ENCODE measurements at regions not wholly inside any gene's neighbourhood (a gene's known extent, or its start where the extent isn't known, plus 50 kb on each side); places are given as distances from the start of the nearest gene placed in this dataset.
A peak's percentile ranks its signal among the peaks of the same experiment; 100 is the strongest.

DNA sequence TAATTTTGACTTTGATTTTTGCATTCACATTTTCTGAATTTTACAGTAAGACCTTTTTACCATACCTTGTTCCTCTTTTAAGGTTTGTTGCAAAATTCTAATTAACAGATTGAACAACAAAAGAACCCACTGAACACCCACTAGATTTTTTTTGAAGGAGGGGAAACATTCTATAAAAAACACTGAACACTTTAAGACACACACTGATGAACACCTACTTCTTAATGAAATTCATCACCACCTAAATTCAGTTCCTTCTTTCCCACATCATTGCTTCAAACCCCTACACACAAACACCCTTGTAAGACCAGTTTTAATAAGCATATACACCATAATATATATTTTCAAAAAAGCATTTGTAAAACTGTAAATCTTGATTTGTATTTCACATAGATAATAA, 559.0 kb upstream of the MEF2C start:
- no peak for DNase-seq

DNA sequence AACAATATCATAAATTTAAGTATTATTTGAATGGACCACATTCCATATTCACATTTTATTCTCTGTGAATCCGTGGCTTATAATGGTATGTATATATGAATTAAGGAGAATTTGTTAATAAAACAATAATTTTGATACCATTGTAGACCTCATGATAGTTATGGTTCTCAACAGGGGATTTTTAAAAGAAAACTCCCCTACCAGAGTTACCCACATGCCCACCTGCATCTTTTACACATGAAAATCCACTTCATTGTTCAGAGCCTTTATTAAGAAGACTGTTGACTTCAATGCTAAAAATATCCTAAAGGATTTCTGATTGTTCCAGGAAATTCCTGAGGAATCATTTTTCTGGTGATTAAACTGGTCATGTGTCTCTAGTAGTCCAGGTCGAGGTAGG, 557.7 kb upstream of the MEF2C start:
- DNase-seq = no peak

DNA sequence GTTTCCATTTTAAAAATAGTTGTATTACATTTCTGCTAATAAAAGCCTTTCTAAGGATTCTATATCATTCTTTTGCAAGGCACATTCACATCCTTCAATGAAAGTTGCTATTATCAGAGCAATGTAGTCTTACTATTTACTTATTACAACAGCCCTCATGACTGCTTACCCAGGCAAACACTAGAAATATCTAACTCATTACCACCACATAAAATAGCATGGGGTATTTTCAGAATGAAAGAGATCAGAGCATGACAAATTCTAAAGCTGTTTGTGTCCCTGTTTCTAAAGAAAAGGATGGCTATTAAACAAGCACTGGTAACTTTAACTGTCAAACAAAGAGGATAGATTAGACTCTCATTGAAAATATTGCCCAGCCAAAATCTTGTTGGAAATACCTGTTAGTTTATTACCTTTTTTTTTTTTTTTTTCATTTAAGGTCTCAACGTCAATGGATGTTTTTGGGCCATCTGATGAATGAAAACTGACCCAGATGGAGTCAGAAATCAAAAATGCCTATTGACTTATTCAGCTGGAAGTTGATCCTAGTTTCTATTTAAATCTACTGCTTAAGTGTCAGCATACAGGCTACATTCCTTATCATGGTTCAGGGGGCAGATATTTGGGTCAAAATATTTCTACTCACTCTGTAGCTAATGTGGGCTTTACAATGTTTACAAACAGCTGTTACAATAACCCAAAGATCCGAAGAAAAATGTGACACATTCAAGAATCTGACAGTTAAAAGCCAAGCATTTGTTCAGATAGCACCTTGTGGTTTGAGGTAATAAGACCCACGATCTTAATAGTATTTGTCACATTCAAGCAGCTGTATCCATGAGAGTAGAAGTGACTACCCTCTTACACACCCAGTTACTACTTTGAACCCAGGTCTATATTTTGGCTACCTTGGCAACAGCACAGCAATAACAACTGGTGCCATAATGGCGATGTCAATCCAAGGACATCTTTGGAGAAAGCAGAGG, 554.8 kb upstream of the MEF2C start:
- DNase-seq = peak; percentile 35

DNA sequence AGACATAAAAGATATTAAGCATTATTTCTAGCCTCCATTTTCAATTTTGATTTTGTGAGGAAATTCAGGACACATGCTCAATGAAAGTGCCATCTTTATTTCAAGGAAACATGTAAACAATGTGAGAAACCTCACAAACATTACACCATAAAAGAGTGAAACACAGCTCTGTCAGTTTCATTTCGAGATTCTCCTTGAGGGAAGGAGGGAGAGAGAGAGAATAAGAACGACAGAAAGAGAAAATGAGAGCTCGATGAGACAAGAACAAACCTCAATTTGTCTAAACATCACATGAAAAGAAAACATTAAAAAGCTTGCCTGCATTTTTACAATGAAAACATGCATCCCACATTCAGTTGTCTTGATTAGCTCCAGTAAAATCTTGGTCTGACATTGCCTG, 553.5 kb upstream of the MEF2C start:
- no peak for DNase-seq

DNA sequence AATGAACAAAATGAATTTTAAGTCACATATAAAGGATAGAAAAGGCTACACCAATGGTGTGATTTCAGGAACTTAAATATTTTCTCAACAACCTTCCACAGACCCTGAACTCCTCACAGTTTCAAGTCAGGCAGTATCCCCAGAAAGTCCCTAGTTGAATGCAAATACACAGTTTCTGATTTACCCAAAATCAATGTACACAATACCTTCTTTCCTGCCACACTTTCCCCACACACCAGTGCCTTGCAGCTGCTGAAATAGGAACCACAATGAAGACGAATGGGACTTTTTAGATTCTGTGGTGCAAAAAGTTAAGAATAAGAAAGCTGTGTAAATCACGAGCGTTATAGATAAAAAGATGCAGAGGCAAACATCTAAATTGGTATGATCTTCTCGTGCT, 552.4 kb upstream of the MEF2C start:
- DNase-seq = no peak

DNA sequence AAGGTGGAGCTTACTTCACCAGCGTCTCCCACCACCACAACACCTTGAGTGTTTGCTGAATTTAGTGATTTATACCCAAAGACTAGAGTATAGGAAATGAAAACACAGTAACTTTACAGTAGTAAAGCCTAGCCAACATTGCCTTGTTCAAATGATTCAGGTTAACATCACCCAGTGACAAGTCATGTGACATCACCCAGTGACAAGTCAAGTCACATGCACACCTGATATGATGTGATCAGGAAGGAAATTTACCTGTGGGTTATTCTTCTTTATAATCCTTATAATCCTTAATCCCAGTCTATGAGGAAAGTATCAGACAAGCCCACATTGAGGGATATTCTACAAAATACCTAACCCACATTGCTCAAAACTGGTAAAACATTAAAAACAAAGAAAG, 545.6 kb upstream of the MEF2C start:
- DNase-seq = no peak

DNA sequence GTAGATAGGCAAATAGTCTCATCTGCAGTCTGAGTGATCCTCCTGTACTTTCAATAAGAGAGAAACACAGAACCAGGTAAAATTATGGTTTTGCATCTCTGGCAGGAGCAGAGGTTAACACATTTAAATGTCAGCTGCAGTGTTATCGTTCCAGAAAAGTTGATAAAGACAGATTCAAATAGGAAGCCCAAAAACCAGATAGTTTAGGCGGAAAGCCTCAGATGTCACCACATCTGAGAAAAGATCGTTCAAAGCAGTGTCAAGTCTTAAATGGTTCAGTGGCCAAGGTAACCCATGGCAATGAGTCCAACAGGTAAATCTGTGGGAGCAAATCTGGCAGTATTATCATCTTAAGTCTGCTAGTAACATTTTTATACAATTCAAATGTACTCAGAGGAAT, 542.1 kb upstream of the MEF2C start:
- no peak for DNase-seq

DNA sequence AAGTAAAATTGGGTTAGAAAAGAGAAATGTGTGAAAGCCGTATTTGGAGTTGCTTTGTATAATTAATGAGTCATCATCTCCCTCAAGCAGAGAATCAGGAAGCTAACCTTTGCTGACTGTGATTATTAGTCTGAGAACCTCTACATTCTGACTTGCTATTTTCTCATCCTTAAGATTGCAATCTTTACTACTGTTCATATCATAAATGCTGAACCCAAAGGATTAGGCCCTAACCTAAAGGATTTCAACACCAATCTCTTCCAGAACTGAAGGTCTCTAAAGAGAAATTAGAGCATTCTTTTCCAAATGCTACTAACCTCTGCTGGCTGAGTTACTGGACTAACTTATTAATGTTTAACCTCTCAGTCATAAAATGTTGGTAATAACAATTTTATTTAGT, 538.1 kb upstream of the MEF2C start:
- no peak for DNase-seq

DNA sequence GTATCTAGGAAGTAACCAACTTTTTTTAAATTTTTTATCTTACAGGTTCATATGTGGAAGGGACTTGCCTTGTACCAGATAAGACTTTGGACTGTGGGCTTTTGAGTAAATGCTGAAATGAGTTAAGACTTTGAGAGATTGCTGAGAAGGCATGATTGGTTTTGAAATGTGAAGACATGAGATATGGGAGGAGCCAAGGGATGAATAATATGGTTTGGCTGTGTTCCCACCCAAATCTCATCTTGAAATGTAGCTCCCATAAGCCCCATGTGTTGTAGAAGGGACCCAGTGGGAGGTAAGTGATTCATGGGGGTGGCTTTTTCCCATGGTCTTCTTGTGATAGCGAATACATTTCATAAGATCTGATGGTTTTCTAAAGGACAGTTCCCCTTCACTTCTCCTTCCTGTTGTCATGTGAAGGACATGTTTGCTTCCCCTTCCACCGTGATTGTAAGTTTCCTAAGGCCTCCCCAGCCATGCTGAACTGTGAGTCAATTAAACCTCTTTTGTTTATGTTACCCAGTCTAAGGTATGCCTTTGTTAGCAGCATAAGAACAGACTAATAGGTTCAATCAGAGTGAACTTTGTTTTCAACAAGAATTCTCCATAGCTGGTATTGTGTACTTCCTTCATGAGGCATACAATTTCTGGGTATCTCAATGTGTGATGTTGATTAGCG, 535.6 kb upstream of the MEF2C start:
- no peak for DNase-seq

DNA sequence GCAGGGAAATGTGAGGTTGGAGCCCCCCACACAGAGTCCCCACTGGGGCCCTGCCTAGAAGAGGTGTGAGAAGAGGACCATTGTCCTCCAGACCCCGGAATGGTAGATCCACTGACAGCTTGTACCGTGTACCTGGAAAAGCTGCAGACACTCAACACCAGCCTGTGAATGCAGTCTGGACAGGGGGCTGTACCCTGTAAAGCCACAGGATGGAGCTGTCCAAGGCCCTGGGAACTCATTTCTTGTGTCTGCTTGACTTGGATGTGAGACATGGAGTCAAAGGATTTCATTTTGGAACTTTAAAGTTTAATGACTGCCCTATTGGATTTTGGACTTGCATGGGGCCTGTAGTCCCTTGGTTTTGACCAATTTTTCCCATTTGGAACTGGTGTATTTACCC, 535.0 kb upstream of the MEF2C start:
- DNase-seq = no peak

DNA sequence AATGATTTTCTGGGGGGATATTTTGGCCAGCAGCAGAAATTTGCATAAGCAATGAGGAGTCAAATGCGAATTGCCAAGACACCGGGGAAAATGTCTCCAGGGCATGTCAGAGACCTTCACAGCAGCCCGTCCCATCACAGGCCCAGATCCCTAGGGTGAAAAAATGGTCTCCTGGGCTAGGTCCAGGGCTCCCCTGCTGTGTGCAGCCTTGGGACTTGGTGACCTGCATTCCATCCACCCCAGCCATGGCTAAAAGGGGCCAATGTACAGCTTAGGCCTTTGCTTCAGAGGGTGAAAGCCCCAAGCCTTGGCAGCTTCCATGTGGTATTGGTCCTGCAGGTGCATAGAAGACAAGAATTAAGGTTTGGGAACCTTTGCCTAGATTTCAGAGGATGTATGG, 534.5 kb upstream of the MEF2C start:
- no peak for DNase-seq

DNA sequence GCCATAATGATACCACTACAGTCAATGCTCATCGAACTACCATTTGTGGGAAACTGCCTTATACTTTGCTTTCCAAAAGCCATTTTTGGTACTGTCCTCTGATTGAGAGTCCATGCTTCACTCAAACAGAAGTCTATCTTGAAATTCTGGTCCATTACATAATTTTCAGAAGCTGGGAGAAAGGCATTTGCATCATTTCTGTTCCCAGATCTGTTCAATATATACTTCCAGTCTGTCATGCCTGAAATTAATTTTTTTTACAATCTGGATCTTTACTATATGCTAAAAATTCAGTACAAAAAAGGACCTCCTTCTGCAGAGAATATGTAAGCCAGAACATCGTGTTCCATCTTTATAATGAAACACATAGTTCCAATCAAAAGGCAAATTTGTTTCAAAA, 528.9 kb upstream of the MEF2C start:
- DNase-seq = no peak

DNA sequence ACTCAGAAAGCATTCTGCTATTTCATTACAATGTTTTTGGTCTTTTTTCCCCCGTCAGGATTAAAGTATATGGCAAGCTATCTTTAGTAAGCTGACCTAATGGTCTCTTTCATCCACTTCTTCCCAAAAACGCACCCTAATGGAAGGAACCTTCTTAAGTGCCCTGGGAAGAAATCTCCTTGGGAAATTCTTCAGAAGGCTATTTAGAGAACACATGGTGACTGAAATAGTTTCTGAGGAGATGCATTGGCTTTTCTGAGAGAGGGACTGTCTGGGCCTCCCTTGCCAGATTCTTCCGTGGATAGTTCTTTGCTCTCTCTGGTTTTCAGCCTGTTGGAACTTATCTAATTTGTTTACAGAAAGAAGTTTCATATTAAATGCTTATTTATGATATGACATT, 524.1 kb upstream of the MEF2C start:
- no peak for DNase-seq

DNA sequence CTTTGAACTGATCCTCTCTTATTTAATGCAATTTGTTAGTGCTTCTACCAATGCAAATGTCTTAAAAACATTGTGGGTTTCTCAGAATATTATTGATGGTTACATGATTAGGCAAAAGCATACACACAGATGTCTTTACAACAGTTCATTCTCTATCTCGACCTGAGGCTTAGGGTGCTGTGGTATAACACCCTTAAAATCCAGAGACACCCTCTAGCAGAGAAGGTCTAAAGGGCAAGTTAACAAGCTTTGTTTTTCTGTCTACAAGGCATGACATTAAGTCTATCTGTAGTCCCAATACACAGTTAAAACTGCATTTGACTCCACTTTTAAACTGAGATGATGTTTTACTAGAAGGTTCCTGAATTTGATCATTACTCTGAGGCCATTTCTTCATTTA, 518.7 kb upstream of the MEF2C start:
- no peak for DNase-seq

DNA sequence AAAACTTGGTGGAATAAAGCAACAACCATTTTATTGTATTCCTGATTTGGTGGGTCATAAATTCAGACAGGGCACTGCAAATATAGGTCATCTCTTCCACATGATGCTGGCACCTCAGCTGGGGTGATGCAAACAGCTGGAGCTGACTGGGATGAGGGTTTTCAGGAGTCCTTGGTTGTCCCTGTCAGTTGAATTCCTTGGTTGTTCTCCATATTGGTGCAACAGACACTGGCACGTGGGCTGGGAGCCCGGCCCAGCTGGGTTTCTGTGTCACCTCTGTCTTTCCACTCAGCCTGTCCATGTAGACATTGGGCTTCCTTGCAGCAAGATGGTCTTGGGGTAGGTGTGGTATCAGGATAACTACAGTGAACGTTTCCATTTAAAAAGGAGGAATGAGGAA, 518.0 kb upstream of the MEF2C start:
- DNase-seq = no peak

DNA sequence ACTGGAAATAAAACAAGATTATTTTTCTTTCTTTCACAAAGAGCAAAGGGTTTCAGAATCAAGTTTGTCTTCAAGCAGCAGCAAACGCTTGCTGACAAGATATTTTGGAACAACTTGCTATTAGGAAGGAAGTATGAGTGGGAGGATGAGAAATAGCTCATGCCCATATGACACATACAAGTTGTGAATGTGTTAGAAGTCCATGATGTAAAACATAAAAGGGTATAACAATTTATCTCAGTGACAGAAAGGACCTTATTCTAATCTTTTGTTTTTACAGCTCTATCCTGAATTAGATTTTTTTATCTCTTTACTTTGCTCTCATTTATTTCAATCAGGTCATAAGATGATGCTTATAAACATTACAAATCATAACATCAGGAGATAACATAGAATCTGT, 516.6 kb upstream of the MEF2C start:
- DNase-seq = no peak

DNA sequence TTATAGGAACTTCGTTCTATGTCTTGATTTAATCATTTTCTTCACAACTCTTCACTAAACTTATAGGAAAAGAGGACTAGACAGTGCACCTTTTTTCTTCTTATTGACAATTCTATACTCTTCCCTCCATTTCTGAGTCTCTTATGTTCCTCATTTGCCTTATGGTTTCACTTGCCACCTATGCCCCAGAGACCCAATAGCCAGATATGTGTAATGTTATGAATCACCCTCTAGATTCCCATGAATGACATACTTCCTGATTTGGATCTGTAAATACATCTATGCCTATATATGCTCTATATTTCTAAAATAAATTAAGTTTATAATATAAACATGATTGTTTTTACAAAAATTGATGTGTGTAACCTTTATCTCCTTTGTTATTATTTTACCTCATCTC, 514.1 kb upstream of the MEF2C start:
- no peak for DNase-seq

DNA sequence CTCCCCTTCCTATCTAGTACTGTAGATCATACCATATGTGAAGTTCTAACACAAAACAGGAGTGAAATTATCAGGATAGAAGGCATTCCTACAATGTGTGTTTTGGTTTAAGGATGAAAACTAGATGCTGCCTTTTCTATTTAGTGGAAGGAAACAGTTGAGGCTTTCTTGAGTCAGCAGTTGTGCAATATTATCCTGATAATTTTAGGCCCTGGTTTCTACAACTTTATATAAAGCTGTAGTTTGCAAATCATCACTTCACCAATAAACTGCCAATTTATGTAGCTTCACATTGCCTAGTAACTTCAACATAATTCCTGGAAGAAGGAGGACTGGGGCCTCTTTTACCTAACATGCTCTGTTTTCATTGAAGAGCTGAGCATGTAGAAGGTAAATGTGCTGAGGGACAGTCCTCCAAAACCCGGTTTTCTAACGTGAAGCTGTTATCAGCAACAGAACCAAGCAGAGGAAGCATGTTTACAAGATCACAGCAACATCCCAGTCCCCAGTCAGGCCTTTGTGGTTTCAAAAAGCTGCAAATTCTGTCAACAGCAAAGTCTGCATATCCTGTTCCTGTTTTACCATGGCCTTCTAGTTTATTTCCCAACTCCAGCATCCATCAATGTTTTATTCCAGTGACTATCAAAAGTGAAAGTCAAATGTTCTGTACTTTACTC, 513.4 kb upstream of the MEF2C start:
- no peak for DNase-seq

DNA sequence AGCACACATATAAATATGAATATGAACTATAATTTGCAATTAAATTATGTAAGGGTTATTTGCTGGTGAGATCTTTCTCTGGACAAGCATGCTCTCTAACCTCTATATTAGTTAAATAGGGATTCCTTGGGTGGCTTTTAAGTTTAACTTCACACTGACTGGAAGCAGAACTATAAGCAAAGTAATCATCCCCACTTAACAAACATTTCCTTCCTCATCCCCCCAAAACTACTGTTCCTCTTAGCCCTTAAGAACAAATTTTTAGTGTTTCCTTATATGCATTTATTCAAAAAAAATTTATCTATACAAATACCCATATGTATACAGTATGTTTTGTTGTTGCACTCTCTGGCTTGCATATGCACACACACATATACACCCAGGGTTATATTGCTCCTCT, 512.1 kb upstream of the MEF2C start:
- DNase-seq = no peak

DNA sequence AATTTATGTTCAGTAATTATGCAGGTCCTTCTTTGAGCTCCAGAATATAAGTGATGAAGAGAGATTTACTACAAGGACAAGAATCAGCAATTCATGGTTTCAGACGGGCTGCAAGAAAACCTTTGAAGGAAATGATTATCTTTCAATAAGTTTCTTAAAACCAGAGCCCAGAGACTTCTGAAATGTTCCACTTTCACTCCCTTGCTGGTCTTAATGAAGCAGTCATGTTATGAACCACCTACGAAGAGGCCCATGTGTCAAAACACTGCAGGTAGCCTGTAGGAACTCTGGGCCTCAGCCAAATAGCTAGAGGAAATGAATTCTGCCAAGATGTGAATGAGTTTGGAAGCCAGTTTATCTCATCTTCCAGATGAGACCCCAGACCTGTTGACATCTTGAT, 505.9 kb upstream of the MEF2C start:
- DNase-seq = no peak

DNA sequence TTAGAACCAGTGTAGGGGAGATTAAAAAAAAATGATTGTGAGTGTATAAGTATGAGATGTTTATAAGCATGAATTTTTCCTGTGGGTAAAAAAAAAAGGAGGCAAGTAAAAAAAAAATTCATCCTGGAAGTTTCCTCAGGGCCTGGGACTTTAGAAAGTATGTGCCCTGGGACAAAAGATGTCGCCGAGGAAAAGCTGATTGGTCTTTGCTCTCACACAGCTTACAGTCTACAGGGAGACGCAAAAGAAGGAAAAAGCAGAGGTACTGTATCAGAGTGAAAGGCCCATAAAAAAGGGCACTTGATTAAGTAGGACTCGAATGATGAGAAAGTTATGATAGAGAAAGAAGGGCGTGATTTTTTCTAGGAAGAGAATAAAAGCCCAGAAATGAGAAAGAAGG, 501.4 kb upstream of the MEF2C start:
- no peak for DNase-seq

DNA sequence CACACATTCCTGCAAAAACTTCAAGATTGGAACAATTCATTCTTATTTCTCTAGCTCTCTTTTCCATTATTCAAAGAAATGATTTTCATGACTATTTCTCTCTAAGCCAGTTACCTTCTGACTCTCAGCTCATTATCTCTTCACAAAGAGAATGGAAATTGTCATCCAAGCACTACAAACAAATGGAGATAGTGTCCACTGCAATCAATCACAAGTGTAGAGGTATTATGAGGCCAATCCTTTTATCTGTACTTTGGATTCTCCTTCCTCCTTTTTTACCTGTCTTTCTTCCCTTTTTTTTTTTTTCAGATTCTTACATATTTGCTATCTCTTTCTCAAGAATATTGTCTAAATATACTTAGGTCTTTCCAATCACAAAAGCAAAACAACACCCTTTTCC, 497.7 kb upstream of the MEF2C start:
- no peak for DNase-seq

DNA sequence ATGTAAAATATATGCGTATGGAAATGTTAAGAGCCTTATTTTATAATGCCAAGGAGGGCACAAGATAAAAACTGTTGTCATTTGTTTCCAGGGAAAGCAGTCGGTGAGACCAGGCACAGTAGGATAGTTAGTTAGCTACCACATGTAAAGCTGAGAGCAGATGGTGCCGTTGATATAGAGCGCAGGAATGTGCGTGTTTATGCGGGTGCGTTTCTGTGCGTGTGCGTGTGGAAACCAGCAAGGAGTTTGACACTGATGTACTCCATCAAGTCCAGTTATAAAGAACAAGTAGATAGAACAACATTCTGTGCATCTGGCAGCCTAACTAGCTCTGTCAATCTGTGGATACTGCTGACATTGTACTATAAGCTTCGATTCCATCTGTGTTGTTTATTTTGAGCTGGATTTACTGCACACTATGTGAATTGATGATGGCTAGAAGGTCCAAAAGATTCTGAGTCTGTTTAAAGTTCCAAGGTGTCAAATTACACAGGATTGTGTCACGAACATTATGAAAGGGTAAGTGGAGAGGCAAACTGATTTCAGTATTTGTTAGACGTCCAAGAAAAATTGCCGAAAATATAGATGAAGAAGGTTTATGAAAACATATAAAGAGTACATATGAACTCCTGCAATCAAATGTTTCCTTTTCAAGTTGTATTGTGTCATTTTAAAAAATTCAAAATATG, 494.9 kb upstream of the MEF2C start:
- peak; percentile 21 for DNase-seq
